ENCODE measurements at regions not wholly inside any gene's neighbourhood (a gene's known extent, or its start where the extent isn't known, plus 50 kb on each side); places are given as distances from the start of the nearest gene placed in this dataset.

GRCh38 chr17:14693382-14693781, 392.5 kb downstream of the HS3ST3B1 start:
- TF ChIP-seq TEAD4 (IDR thresholded peaks at IDR 0.05; ENCODE audit: low read depth, low read length): no peak
- TF ChIP-seq, protein P1, sequence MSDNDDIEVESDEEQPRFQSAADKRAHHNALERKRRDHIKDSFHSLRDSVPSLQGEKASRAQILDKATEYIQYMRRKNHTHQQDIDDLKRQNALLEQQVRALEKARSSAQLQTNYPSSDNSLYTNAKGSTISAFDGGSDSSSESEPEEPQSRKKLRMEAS (IDR thresholded peaks at IDR 0.05): no peak
- no peak for TF ChIP-seq TCF12 (IDR thresholded peaks at IDR 0.05; ENCODE audit: low read depth, low read length)
- TF ChIP-seq EZH2 (IDR thresholded peaks at IDR 0.05; ENCODE audit: low read depth, low read length, severe bottlenecking): no peak
- no peak for TF ChIP-seq BACH1 (IDR thresholded peaks at IDR 0.05; ENCODE audit: low read length)
- TF ChIP-seq, protein P2, sequence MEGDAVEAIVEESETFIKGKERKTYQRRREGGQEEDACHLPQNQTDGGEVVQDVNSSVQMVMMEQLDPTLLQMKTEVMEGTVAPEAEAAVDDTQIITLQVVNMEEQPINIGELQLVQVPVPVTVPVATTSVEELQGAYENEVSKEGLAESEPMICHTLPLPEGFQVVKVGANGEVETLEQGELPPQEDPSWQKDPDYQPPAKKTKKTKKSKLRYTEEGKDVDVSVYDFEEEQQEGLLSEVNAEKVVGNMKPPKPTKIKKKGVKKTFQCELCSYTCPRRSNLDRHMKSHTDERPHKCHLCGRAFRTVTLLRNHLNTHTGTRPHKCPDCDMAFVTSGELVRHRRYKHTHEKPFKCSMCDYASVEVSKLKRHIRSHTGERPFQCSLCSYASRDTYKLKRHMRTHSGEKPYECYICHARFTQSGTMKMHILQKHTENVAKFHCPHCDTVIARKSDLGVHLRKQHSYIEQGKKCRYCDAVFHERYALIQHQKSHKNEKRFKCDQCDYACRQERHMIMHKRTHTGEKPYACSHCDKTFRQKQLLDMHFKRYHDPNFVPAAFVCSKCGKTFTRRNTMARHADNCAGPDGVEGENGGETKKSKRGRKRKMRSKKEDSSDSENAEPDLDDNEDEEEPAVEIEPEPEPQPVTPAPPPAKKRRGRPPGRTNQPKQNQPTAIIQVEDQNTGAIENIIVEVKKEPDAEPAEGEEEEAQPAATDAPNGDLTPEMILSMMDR (IDR thresholded peaks at IDR 0.05; ENCODE audit: control extremely low read depth in 1 of 3, insufficient read depth in 1 of 3, low read depth in 1 of 3, low read length in 3 of 3): no peak
- no peak for TF ChIP-seq ZNF274 (IDR thresholded peaks at IDR 0.05; ENCODE audit: borderline replicate concordance, extremely low read depth, low read length)
- TF ChIP-seq GABPA (IDR thresholded peaks at IDR 0.05; ENCODE audit: borderline replicate concordance, insufficient read depth, low read length): no peak
- no peak for TF ChIP-seq EP300 (IDR thresholded peaks at IDR 0.05; ENCODE audit: borderline replicate concordance in 1 of 2, low read depth in 2 of 2, low read length in 2 of 2)
- TF ChIP-seq JUND (IDR thresholded peaks at IDR 0.05; ENCODE audit: low read length): no peak

All from H1 (cell line).